GM18505 (cell line): ENCODE measurements at regions not wholly inside any gene's neighbourhood (a gene's known extent, or its start where the extent isn't known, plus 50 kb on each side); places are given as distances from the start of the nearest gene placed in this dataset.
"Not testable (repeated sequence)": the region's sequence is repeated elsewhere in the genome, so short reads cannot be mapped to it uniquely, and the experiment has no call there.

ENCODE experiments used
- ATAC-seq: cut with Tn5 transposase; IDR thresholded peaks from one replicate; pipeline ENCODE4 v1.9.1; 2021; ENCODE audit not compliant: unreplicated experiment
- POLR2A ChIP-seq: IDR thresholded peaks from 4 replicates; pipeline ENCODE4 v1.6.1; 2011; ENCODE audit warnings: borderline replicate concordance; ENCODE audit not compliant: insufficient read depth, insufficient read length; ENCODE audit errors: extremely low read depth

DNA sequence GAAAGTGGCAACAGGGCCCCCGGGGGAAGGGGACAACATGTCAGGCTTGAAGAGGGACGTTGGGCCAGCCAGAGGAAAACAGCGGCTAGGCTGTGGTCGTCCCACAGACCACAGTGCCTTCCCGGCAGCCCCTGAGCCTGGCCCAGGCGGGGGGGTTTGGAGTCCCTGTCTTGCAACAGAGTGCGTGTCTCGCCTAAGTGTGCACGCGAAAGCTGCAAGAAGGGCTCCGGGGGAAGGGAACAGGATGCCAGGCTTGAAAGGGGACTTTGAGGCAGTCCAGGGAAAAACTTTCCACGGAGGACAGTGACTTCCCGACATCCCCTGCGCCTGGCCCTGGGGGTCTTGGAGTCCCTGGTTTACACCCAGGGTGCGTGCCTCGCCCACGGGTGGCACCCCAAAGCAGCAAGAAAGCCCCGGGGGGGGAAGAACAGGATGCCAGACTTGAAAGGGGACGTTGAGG, 157.5 kb upstream of the ALG10B start:
- ATAC-seq, result no peak
- TF ChIP-seq POLR2A, result no peak

DNA sequence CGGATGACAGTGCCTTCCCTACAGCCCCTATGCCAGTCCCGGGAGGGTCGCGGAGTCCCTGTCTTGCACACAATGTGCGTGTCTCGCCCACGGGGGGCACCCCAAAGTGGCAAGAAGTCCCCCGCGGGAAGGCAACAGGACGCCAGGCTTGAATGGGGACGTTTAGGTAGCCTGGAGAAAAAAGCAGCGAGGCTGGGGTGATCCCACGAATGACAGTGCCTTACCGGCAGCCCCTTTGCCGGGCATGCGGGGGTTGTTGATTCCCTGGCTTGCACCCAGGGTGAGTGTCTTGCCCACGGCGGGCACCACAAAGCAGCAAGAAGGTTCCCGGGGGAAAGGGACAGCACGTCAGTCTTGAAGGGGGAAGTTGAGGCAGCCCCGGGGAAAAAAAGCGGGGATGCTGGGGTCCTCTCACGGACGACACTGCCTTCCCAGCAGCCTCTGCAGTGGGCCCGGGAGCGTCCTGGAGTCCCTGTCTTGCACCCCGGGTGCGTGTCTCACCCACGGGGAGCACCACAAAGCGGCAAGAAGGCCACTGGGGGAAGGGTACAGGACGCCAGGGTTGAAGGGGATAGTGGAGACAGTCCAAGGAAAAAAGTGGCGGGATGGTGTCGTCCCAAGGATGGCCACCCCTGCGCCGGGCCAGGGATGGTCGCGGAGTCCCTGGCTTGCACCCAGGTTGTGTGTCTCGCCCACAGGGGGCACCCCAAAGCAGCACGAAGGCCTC, 156.8 kb upstream of the ALG10B start:
- ATAC-seq, result no peak
- TF ChIP-seq POLR2A, result no peak

DNA sequence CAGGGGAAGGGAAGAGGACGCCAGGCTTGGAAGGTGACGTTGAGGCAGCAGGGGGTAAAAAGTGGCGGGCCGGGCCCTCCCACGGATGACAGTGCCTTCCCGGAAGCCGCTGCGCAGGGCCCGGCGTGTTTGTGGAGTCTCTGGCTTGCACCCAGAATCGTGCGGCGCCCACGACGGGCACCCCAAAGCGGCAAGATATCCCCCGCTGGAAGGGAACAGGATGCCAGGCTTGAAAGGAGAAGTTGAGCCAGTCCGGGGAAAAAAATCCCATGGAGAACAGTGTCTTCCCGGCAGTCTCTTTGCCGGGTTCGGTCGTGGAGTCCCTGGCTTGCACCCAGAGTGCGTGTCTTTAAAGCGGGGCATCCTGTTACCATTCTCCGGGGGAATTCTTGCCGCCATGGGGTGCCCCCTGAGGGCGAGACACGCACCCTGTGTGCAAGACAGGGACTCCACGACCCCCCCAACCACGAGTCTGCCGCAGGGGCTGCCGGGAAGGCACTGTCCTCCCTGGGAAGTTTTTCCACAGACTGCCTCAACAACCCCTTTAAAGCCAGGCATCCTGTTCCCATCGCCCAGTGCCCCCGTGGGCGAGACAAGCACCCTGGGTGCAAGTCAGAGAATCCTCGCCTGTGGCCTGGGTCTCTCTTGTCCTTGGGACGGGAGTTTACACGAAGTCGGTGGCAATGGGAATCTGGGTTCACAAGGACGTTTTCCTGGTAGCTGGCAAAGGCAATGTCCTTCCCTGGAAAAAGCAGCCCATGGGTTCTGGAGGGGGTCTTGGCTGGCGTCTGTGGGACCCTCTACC, 156.1 kb upstream of the ALG10B start:
- ATAC-seq, result no peak
- TF ChIP-seq POLR2A, result no peak

DNA sequence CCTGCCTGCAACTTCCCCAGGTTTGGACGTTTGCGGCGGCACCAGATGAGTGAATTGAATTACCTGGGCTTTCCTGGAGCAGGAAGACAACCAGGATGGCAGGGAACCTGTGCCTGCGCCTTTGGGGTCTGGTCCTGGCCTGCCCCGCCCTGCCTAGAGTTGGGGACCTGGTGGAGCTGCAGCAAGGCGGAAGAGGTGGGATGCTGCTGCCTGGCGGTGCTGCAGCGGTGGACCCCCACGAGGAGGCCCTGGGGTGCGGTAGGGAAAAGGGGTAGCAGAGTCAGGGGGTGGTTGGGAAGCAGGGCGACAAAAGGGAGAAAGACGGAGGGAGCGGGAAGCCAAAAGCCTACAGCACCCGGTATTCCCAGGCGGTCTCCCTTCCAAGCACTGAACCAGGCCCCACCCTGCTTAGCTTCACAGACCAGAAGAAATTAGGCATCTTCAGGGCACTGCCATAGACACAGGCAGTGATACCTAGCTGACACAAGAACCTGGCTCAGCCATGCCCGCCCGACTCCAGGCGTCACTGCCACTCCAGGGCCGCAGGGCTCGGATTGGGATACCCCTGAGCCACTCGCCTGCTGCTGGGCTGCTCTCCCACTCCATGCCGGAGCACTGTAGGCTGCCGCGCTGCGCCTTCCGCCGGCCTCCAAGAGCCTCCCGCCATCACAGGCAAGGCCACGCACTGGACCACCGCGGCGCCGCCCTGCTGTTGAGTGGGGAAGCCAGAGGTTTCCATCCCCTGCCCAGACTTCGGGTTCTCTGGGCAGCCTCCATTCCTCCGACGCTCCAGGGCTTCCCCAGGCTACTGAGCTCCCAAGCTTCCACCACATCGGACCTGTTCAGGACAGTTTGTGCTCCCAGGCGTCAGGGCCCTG, 155.2 kb upstream of the ALG10B start:
- no peak for TF ChIP-seq POLR2A
- no peak for ATAC-seq

DNA sequence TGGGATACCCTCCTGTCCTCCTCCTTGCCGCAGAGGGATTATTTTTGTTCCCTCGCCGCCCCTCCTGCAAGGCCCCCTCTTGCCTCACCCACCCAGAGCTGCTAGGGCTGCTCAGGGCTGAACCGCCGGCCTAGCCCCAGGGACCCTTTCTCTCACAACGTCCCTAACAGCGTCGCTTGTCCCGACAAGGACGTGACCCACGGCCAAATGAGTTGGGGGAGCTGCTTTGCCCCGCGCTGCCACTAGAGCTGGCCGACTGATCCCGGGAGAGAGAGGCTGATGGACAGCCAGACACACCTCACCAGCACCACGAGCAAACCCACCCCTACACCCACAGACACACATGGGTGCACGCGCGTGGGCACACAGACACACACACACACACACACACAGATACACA, 154.6 kb upstream of the ALG10B start:
- ATAC-seq, result no peak
- TF ChIP-seq POLR2A, result no peak

DNA sequence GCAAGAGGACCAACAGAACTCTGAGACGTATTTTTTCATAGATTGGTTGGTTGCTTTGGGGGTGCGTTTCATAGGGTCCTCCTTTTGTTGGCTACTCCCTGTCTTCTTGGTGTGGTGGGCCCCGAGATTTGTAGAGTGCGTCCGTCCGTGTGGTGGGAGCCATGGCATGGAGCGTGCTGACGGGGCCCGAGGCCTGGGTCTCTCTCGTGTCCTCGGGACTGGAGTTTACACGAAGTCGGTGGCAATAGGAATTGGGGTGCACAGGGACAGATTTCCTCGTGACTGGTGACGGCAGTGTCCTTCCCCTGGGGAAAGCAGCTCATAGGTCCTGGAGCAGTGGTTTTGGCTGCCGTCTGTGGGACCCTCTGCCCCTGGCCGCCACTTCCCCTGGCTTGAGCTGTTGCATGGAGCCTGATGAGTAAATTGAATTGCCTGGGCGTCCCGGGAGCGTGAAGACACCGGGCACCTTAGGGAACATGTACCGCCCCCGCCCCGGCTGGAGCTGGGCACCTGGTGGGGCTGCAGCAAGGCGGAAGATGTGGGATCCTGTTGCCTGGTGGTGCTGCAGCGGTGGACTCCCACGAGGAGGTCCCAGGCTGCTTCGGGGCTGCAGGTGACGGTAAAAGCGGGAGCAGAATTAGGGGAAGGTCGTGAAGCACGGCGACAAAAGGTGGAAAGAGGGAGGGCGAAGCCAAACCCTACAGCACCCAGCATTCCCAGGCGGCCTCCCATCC, 153.7 kb upstream of the ALG10B start:
- TF ChIP-seq POLR2A, result no peak
- no peak for ATAC-seq

DNA sequence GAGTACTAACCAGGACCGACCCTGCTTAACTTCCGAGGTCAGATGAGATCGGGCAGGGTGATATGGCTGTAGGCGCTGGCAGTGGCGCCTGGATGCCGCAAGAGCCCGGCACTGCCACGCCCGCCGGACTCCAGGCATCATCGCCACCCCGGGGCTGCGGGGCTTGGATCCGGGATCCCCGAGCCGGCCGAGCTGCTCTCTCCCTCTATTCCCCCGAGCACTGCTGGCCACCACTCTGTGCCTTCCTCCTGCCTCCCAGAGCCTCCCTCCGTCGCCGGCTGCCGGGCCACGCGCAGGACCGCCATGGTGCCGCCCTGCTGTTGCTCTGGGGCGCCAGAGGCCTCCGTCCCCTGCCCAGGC, 153.2 kb upstream of the ALG10B start:
- no peak for ATAC-seq
- TF ChIP-seq POLR2A, result no peak

DNA sequence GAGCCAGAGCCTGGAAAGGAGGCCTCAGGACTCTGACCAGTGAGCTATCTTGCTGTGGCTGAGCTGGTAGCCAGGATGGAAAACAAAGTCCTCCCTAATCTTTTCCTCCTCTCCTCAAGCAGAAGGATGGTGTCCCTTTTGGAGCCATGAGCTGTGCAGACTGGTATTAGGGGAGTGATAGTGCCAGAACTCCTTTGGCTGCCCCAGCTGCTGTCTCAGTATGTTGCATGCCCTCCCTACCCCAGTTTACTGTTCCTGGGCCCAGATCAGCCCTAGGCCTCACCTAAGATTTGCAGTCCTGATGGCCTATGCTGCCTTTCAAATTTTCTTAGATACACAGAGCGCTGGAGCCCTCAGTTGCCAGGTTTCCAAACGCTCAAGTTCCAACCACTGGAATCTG, 150.3 kb upstream of the ALG10B start:
- no peak for TF ChIP-seq POLR2A
- ATAC-seq, result no peak

DNA sequence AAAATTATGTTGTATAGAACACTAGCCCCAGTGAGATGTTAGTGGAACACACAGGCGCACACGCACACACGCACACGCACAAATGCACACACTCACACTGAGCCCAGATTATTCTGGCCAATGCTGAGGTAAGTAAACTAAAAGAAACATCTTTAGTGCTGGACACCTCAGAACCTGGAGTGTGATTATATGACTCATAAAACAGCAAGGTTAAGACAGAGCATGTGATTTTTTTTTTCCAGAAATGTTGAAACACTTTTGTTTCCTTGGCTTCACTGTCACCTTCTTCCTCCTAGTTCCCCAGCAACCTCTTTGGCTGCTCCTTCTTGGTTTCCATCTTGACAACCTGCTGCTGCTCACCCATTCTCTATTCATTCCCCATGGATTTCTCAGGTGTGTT, 141.0 kb upstream of the ALG10B start:
- no peak for ATAC-seq
- no peak for TF ChIP-seq POLR2A

DNA sequence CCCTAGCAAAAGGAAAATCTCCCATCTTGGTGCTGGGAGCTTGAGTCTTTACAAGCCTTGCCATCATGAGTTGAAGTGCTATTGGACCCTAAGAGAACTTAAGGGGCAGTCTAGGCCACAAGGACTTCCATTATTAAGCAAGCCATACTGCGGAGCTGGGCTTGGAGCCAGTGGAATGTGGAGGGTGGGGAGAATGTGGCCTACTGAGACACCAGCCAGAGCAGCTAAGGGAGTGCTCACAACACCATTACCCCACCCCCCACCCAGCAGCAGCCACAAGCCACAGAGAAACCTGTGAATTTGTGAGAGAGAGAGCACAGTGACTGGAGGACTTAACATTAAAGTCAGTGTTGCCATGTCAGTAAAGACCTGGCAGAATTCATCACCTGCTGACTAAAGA, 133.0 kb upstream of the ALG10B start:
- ATAC-seq, result not testable (repeated sequence)

DNA sequence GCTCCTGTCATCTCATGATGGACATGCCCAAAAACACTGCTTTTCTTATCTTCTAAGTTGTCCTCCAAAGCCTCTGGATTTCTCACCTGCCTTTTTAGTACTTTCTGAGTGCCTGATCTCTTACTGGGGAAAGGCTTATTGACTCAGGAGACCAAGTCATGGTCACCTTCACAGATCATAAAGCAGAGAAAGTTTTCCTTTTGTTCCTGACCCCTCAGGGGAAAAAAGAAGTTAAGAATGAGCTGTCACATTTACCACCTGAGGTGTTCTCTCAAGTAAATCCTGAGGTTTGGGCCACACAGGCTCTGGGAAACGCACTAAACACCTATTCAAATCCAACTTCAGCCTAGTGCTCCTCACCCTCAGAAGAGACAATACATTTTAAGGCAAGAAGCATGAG, 119.3 kb upstream of the ALG10B start:
- not testable (repeated sequence) for ATAC-seq

DNA sequence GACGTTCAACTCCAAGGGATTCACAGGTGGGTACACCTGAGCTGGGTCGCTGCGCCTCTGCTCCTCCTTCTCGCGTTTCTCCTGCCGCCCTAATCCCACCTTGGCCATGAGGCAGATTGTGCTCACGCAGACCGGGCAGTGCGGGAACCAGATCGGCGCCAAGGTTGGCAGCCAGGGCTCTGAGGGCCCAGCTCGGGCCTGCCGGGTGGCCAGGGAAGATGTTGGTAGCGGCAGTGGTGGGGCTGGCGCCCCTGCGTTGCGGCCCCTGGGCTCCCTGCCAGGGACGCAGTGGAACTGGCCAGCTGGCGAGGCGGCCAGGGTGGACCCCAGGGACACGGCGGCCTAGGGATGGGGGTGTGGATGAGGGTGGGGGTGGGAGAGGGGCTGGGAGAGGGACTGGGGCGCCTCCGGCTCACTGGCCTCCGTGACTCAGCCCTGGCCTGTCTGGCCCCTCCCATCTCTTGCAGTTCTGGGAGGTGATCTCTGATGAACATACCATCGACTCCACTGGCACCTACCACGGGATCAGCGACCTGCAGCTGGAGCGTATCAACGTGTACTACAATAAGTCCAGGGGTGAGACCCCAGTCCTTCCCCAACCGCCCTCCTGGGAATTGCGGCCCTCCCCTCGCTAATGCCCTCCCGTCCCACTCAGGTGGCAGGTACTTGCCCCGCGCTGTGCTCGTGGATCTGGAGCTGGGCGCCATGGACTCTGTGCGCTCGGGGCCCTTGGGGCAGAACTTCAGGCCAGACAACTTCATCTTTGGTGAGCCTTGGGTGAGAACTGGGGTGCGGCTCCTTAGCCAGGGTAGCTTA, 114.9 kb upstream of the ALG10B start:
- no peak for TF ChIP-seq POLR2A
- ATAC-seq, result no peak
